ENCODE measurements at regions not wholly inside any gene's neighbourhood (a gene's known extent, or its start where the extent isn't known, plus 50 kb on each side); places are given as distances from the start of the nearest gene placed in this dataset.
A peak's percentile ranks its signal among the peaks of the same experiment; 100 is the strongest.

DNA sequence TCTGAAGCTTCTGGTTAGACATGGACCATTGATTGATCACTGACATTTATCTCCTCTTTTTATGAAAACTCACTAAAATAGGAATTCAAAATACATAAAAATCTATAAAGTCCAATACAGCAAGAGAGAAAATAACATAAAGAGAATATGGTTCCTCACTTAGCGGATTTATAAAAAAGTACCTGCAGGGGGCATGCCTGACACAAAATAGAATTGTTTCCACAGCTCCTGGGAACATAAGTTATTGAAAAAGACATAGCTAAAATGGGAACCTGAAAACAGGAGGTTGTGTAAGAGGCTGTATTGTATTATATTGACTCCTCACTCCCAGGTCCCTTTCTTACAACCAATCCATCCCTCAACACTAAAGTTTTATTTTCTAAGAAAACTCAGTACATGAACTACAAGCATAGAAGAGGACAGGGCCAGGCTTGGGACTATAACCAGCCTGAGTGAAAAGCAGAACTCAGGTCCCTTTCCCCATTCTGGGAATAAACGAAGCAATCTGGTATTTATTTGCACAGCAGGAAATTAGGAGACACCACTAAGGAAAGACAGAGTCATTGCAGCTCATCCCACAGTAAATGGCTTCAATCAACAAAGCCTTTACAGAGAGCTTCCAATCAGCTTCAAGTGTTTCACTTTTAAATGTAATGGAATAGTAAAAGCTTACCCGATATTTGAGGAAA is 121.1 kb upstream of the NDST4 start:
- peak in 2 of 3 donors; percentile 13 to 19 for DNase-seq
- WGBS, 2 donors, result 41% methylated on average over 3 of the region's 3 CpGs
- Histone ChIP-seq H3K9ac (ENCODE audit: insufficient read depth in 1 of 2, low read length in 2 of 2) (no peak overlapping the region), H3K36me3 (ENCODE audit: control insufficient read depth in 4 of 4, insufficient read depth in 4 of 4, low read length in 4 of 4) (no peaks in the 10 kb centered on the region), H3K4me1 (ENCODE audit: control insufficient read depth in 5 of 5, insufficient read depth in 5 of 5, low read length in 5 of 5) (no peaks in the 10 kb centered on the region), H3K27me3 (ENCODE audit: control insufficient read depth in 3 of 3, insufficient read depth in 3 of 3, low read length in 2 of 3) (no peaks in the 10 kb centered on the region), H3K27ac (ENCODE audit: low read depth in 1 of 2, low read length in 1 of 2) (no peak overlapping the region), H3K9me3 (ENCODE audit: control insufficient read depth in 4 of 4, insufficient read depth in 3 of 4, low read length in 3 of 4) (no peaks in the 10 kb centered on the region), H3K4me3 (no peak overlapping the region)
- TF ChIP-seq CTCF (IDR thresholded peaks at IDR 0.05; ENCODE audit: control extremely low read depth, extremely low read depth), result no peak
- peak; percentile 34 for ATAC-seq (ENCODE audit: insufficient read depth, low FRiP score)

GRCh38 chr4:115233600-115233999 is 120.2 kb upstream of the NDST4 start:
- Histone ChIP-seq H3K4me3 (no peak overlapping the region), H3K36me3 (ENCODE audit: control insufficient read depth in 4 of 4, insufficient read depth in 4 of 4, low read length in 4 of 4) (no peaks in the 10 kb centered on the region), H3K27me3 (ENCODE audit: control insufficient read depth in 3 of 3, insufficient read depth in 3 of 3, low read length in 2 of 3) (no peaks in the 10 kb centered on the region), H3K4me1 (ENCODE audit: control insufficient read depth in 5 of 5, insufficient read depth in 5 of 5, low read length in 5 of 5) (no peaks in the 10 kb centered on the region), H3K9me3 (ENCODE audit: control insufficient read depth in 4 of 4, insufficient read depth in 3 of 4, low read length in 3 of 4) (no peaks in the 10 kb centered on the region), H3K9ac (ENCODE audit: insufficient read depth in 1 of 2, low read length in 2 of 2) (no peak overlapping the region), H3K27ac (ENCODE audit: low read depth in 1 of 2, low read length in 1 of 2) (no peak overlapping the region)
- 62 to 64% methylated on average over 2 of the region's 2 CpGs for whole genome bisulfite sequencing, 2 donors
- no peak for TF ChIP-seq CTCF (IDR thresholded peaks at IDR 0.05; ENCODE audit: control extremely low read depth, extremely low read depth)
- DNase-seq (no peak), ATAC-seq (ENCODE audit: insufficient read depth, low FRiP score) (no peak)

DNA sequence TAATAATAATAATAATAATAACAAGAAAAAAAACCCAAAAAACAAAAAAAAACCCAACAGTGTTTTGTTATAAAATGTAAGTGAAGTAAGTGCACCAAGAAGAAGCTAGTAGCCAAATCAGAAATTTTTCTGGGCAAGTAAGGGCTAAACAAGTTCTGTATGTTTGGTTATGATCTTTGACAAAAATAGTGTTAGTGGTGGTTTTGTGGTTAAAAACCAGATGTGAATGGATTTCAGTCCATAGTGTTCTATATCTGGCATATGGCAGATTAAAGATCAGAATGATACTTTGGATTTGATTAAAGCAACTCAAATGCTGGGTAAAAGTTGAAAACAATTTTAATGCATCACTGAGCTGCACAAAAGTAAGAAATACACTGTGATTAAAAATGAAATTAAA is 116.5 kb upstream of the NDST4 start:
- no peak overlapping the region for H3K9ac ChIP-seq (ENCODE audit: insufficient read depth in 1 of 2, low read length in 2 of 2)
- ATAC-seq (ENCODE audit: insufficient read depth, low FRiP score), result no peak

More for the DNA sequence above, 116.5 kb upstream of the NDST4 start:
- no peak overlapping the region for H3K27ac ChIP-seq (ENCODE audit: low read depth in 1 of 2, low read length in 1 of 2)
- no peaks in the 10 kb centered on the region for H3K4me1 ChIP-seq (ENCODE audit: control insufficient read depth in 5 of 5, insufficient read depth in 5 of 5, low read length in 5 of 5)
- no peak for DNase-seq
- no peak overlapping the region for H3K4me3 ChIP-seq
- no peak for TF ChIP-seq CTCF (IDR thresholded peaks at IDR 0.05; ENCODE audit: control extremely low read depth, extremely low read depth)
- no peaks in the 10 kb centered on the region for H3K27me3 ChIP-seq (ENCODE audit: control insufficient read depth in 3 of 3, insufficient read depth in 3 of 3, low read length in 2 of 3)
- H3K9me3 ChIP-seq (ENCODE audit: control insufficient read depth in 4 of 4, insufficient read depth in 3 of 4, low read length in 3 of 4), result no peaks in the 10 kb centered on the region
- no peaks in the 10 kb centered on the region for H3K36me3 ChIP-seq (ENCODE audit: control insufficient read depth in 4 of 4, insufficient read depth in 4 of 4, low read length in 4 of 4)

Data from lung (tissue), 11 donors.